GM18873 (cell line): ENCODE measurements at regions not wholly inside any gene's neighbourhood (a gene's known extent, or its start where the extent isn't known, plus 50 kb on each side); places are given as distances from the start of the nearest gene placed in this dataset.
"Not testable (repeated sequence)": the region's sequence is repeated elsewhere in the genome, so short reads cannot be mapped to it uniquely, and the experiment has no call there.

Source experiments
- ATAC-seq: cut with Tn5 transposase; IDR thresholded peaks from one replicate; pipeline ENCODE4 v1.9.1; 2021; ENCODE audit warnings: mild to moderate bottlenecking, moderate library complexity, moderate number of reproducible peaks; ENCODE audit not compliant: unreplicated experiment, low FRiP score

DNA sequence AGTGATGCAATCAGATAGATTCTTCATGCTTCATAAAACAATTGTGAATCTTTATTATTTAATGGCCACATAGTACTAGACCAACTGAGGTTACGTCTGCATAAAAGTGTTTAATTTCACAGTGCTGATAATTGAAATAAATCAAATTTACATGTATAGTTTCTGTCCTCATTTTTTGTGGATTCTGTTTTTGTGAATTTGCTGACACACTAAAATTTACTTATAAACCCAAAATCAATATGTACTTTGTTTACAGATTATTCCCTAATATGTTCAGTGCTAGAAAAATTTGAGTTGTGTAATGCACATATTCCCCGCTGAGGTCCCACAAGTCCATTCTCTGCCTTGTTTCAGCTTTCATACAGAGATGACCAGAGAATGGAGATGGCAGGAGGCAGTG, 759.8 kb downstream of the CENPC start:
- ATAC-seq = no peak

DNA sequence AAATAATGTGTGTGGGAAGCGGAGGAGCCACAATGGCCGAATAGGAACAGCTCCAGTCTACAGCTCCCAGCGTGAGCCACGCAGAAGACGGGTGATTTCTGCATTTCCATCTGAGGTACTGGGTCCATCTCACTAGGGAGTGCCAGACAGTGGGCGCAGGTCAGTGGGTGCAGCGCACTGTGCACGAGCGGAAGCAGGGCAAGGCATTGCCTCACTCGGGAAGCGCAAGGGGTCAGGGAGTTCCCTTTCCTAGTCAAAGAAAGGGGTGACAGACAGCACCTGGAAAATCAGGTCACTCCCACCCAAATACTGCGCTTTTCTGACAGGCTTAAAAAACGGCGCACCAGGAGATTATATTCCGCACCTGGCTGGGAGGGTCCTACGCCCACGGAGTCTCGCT, 762.6 kb downstream of the CENPC start:
- ATAC-seq = not testable (repeated sequence)

DNA sequence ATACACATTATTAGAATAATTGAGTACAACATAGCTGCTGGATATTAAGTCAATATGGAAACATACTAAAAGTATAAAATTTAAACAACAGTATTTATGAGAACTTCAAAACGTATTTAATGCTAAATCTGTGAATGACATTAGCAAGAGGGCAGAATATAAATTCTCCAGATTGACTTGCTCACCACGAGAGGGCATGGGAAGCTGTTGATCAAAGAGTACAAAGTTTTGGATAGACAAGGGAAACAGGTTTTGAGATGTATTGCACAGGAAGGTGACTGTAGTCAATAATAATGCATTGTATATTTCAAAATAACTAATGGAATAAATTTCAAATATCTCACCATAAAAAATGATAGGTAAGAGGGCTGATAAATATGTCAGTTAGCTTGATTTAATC, 768.2 kb downstream of the CENPC start:
- ATAC-seq = no peak

DNA sequence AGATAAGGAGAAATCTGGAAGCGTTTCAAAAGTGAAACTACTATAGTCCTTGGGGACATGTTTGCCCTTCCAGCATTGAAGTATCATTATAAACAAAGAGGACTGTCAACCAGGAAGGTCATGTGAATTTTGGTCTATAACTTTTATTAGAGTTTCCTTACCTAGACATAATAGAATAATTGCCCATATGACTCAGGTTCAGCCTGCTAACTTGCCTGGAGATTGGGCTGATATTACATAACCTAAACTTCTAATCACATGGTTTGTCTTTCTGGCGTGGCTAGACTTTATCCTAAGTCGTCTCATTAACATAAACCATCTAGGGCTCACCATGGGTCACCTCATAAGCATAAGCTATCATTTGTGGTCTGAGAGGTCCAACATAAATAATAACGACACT, 775.9 kb downstream of the CENPC start:
- no peak for ATAC-seq

DNA sequence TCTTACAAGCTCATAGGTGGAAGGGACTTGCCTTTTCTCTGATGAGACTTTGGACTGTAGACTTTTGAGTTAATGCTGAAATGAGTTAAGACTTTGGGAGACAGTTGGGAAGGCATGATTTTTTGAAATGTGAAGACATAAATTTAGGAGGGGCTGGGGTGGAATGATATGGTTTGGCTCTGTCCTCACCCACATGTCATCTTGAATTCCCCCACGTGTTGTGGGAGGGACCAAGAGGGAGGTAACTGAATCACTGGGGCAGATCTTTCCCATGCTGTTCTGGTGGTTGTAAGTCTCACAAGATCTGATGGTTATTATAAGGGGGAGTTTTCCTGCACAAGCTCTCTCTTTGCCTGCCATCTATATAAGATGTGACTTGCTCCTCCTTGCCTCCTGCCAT, 777.9 kb downstream of the CENPC start:
- no peak for ATAC-seq

DNA sequence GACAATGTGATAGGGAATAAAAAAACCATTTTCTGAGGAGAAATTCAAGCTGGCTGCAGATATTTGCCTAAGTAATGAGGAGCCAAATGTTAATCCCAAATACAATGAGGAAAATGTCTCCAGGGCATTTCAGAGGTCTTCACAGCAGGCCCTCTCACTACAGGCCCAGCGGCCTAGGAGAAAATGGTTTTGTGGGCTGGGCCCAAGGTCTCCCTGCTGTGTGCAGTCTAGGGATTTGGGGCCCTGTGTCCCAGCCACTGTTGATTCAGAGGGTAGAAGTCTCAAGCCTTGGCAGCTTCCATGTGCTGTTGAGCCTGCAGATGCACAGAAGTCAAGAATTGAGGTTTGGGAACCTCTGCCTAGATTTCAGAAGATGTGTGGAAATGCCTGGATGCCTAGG, 778.7 kb downstream of the CENPC start:
- ATAC-seq = no peak

DNA sequence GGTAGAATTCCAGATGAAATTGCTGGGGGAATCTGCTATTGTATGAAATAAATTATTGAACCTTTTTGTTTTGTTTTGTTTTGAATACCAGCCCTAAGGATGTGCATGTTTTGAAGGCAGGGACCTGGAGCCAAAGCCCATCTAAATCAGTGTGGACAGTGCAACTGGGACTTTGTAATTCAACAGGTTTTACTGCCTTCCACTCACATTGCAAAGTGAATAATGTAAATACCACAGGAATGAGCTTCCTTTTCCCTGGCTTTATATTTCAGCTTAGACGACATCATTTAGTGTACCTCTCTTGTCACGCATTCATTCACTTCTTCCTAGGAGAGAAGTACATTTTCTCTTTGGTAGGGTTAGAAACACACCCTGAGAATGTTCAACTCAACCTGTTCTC, 795.0 kb downstream of the CENPC start:
- ATAC-seq = no peak

DNA sequence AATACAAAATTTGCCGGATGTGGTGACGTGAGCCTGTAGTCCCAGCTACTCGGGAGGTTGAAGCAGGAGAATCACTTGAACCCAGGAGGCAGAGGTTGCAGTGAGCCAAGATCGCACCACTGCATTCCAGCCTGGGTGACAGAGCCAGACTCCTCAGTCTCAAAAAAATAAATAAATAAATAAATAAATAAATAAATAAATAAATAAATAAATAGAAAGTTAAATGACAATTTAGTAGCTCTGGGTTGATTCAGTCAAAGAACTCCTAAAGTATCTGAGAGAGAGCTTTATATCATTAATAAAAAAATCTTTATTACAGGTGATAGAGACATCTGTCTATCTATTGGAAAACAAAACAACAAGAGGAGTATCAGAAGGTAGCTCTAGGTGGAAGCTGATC, 798.4 kb downstream of the CENPC start:
- not testable (repeated sequence) for ATAC-seq

DNA sequence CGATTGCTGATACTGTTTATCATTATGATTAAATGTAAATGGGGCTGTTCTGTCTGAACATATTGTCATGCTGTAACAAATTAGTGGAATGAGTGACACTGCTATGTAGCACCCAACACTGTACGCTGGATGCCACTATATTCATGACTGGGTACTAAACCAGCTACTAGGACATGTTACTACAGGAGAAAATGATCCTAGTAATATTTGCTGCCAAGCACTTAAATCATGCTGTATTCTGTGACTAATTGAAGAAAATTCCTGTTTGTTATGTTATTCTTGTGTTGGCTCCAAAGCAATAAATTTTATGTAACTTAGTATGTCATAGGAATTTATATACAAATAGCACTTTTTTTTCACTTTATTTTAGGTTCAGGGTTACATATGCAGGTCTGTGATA, 804.2 kb downstream of the CENPC start:
- no peak for ATAC-seq

DNA sequence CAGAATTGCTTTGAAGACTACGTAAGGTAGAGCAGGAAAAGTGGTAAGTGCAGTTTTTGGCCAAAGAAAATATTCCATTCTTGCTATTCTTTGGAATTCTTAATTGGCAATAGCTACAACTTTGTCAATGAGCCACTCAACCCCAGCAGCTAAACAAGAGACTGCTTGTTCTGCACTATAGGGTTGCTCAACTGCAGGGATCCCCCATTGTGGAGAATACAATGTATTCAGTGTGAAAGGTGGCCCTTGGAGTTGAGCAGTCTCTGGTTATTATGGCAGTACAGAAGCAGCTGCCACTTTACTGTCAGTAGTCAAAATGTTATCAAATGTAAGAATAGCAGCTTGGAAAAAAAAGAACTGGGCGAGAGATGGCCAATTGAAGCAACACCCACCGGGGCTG, 808.7 kb downstream of the CENPC start:
- no peak for ATAC-seq

DNA sequence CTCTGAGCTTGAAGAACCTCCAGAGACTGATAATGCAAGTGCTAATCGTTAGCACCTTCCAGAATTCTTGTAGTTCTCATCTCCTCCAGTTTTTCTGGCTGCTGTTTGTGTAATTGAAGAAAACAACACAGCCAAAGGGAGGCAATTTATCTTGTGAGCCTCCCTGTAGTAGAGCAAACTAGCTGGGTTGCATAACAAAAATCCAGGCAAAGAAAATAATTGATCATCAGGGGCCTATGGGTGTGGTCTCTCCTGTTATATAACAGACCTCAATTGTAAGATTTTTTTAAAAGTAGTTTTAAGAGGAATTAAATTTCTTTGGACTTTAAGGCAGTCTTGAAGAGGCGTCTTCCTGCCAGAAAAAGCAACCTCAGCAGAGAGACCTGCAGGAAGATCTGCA, 817.0 kb downstream of the CENPC start:
- no peak for ATAC-seq

DNA sequence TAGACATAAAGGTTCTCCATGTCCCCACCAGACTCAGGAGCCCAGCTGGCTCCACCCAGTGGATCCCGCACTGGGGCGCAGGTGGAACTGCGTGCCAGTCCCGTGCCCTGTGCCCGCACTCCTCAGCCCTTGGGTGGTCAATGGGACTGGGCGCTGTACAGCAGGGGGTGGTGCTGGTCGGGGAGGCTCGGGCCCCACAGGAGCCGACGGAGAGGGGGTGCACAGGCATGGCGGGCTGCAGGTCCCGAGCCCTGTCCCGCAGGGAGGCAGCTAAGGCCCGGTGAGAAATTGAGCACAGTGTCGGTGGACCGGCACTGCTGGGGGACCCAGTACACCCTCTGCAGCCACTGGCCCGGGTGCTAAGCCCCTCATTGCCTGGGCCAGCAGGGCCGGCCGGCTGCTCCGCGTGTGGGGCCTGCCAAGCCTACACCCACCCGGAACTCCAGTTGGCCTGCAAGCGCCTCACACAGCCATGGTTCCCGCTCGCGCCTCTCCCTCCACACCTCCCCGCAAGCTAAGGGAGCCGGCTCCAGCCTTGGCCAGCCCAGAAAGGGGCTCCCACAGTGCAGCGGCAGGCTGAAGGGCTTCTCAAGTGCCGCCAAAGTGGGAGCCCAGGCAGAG, 832.9 kb downstream of the CENPC start:
- ATAC-seq = not testable (repeated sequence)

DNA sequence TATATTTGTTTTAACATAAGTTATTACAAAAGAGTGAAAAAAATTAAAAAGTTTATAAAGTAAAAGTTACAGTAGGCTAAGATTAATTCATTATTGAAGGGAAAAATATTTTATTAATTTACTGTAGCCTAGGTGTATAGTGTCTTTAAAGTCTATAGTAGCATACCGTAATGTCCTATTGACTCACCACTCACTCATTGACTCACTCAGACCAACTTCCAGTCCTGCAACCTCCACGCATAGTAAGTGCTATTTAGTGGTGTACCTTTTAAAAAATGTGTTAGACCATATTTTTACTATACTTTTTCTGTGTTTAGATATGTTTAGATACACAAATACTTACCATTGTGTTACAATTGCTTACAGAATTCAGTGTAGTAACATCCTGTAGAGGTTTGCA, 841.1 kb downstream of the CENPC start:
- ATAC-seq = no peak

DNA sequence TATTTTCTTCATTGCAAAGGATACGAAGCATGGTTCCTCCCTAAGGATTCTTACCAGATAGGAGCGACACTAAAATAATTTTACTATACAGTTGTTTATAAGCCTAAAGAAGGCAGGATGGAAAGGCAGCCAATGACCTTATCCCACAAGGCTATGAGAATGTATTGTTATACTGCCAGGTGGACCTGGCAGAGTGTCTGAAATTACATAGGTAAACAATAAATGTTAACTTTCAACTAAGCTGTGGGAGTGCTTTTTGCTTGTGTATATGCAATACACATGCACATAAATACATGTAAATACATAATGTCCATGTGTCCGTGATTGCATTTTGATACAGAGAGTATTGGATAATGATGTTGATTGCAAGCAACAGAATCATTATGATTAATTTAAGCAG, 850.6 kb downstream of the CENPC start:
- ATAC-seq = no peak

DNA sequence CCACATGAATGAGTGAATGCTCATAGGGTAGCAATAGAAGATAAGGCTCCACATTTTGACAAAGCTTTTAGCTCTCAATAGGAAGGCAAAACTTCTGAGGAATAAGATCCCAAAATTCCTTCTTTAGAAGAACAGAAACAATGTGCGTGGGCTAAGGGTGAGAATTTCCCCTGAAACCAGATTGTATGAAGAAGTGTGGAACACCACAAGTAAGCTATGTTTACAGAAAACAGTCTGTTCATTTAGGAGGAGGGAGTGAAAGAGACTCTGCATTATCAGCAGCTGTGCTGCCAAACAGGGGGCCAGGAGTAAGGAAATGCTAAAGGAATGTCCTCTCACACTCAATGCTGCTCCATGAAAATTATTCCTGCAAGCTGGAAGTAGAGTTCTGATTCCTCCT, 851.6 kb downstream of the CENPC start:
- no peak for ATAC-seq

DNA sequence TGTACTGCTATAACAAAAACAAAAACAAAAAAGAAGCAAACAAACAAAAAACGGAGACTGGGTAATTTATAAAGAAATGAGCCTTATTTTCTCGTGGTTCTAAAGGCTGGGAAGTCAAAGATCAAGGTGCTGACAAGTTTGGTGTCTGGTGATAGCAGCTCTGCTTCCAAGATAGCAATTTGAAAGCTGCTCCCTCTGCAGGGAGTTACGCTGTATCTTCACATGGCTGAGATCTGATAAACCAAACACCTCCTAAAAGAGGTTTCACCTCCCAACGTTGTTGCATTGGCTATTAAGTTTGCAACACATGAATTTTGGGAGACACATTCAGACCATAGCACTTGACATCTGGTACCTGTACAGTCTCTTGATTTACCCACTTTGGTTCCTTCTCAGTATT, 854.2 kb downstream of the CENPC start:
- no peak for ATAC-seq

DNA sequence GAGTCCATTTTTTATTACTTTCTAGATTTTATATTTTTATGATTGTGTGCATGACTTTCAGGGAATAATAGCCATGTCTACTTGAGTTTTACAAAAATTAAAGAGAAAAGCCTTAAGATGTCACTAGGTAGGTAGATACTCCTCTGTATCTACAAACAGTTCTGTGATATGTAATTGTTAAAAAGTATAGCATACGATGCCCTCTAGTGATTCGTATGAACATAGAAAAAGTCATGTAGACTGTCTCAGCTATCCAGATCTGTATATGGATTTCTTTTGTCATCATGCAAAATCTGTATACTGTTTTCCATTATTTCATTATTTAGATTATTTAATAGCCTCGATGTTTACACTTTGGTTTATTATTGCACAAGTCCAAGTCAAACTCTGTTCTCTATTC, 856.6 kb downstream of the CENPC start:
- ATAC-seq = no peak

DNA sequence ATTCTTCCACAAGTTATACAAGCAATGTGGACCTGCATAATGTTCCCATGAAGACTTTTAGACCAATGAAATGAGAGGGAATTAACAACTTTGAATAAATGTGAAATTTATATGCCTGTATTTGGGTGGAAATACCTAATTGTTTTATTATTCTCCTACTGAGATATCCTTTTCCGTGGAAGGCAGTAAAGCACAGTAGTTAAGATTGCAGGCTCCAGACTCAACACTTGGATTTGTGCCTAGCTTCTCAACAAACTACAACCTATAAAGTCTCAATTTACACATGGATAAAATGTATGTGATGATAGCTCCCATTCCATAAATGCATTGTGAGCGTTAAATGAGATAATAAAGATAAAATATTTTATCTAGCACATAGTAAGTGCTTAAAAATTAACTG, 857.8 kb downstream of the CENPC start:
- ATAC-seq = no peak

DNA sequence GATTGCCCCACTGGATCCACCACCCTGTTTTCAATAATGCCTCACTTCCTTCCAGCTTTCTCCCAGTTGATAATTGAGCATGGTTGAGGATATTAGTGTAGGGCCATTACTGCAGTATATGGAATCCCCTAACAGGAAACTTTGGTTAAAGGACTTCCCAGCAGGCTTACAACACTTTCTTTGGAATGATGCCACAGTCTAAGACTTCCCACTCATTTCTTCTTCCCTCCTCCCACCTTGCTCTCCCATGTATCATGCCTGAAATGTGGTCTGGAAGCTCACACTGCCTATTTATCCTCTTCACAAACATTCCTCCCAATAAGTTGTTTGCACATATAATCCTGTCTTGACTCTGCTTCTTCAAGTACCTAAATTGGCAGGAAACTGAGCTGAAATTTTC, 863.3 kb downstream of the CENPC start:
- ATAC-seq = no peak

DNA sequence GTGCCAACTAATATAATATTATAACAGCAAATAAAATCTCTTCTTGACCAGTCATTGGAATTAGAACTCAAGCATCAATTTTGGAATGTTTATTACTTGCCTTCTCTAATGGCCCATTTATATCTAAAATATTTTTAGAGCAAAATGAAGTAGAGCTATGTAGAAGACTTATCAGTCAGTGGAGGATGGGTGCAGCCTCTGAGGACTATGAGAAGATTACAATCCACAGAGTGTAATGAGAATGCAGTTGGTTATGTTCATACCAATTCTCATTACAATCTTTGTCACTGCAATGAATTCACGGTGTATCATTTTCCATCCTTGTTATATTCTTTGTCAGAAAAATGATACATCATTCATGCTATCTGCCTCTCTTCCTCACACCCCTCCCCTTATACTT, 878.1 kb downstream of the CENPC start:
- no peak for ATAC-seq

DNA sequence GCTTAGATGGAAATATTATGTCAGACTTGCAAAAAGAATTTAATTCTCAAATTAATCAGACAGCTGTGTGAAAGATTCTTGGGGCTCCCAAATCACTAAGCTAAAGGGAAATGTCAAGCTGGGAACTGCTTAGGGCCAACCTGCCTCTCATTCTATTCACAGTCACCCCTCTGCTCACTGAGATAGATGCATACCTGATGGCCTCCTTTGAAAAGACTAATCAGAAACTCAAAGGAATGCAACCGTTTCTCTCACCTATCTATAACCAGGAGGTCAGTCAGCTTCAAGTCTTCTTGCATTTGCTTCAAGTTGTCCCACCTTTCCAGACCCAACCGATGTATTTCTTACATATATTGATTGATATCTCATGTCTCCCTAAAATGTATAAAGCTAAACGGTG, 882.7 kb downstream of the CENPC start:
- ATAC-seq = no peak

DNA sequence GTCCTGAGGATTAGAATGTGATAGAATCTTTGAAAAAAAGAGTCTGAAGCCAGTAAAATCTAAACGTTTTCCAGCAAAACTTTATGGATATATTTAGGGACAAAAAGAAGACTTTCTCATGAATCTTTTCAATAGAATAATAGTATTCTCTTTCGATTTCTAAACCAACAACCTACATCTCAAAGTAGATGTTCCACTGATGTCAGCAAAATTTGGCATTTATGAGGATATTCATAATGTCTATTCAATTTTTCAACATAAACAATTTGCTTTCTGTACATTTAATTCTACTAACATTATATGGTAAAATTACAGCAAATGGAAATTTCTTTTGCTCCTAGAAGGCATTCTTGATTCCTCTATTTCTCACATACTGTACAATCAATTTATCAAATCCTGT, 886.5 kb downstream of the CENPC start:
- no peak for ATAC-seq

DNA sequence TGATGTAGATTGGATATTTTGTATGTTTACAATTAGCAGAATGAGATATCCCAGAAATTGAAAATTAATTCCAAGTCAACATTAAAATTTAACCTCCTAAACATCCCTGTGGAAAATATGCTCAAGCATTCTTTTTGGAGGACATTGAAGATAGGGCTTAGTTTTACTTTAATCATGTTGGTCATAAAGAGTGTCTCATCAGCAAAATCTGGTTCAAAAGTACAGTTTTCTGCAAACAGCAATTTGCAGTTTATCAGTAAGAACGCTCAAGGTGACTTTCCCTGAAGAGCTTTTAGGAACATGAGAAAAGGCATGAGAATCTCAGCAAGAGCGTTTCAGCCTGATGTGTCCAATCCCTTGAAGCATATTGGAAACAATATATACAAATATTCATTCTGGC, 889.8 kb downstream of the CENPC start:
- no peak for ATAC-seq
